PC-9 (cell line): ENCODE measurements at regions not wholly inside any gene's neighbourhood (a gene's known extent, or its start where the extent isn't known, plus 50 kb on each side); places are given as distances from the start of the nearest gene placed in this dataset.

Experiments
- BruUV-seq: library from RNA; stranded (reverse); fragments of 400-500 nt; replicated peaks from 2 replicates; lab custom pipeline; 2021; lab: Mats Ljungman, UMichigan
- CTCF ChIA-PET: fragments of 300-600 bp; sonication (Branson Sonifier 250); formaldehyde crosslinking; loops from one replicate; lab custom pipeline; 2022; ENCODE audit warnings: antibody characterized with exemption; lab: Charles Lee
- POLR2A ChIA-PET: fragments of 300-600 bp; sonication (Branson Sonifier 250); formaldehyde crosslinking; loops from one replicate; lab custom pipeline; 2022; ENCODE audit warnings: antibody characterized with exemption; ENCODE audit not compliant: unreplicated experiment; lab: Charles Lee
- DNase-seq, 2 experiments: peaks; one replicate each; pipeline versions ENCODE4 v3.0.0 to v3.0.0-alpha.2; 2015 to 2022; ENCODE audit warnings: mixed read lengths in 1 of 2
- H2AFZ ChIP-seq: fragments of 200-600 bp; sonication (generic); 2 replicates; pipeline ENCODE4 v1.8.1; 2017; ENCODE audit warnings: antibody characterized with exemption
- H3F3A ChIP-seq: fragments of 200-600 bp; sonication (generic); 2 replicates; pipeline ENCODE4 v1.8.1; 2017; ENCODE audit warnings: antibody characterized with exemption, mild to moderate bottlenecking, low read depth; ENCODE audit not compliant: insufficient read depth
- H3K27ac ChIP-seq: fragments of 200-600 bp; sonication (generic); 2 replicates; pipeline ENCODE4 v1.6.1; 2016; ENCODE audit warnings: mixed run types
- H3K27me3 ChIP-seq: fragments of 200-600 bp; sonication (generic); 2 replicates; pipeline ENCODE4 v1.6.1; 2016; ENCODE audit warnings: low read depth, mixed run types; ENCODE audit not compliant: insufficient read depth
- H3K36me3 ChIP-seq: fragments of 200-600 bp; sonication (generic); 2 replicates; pipeline ENCODE4 v1.6.1; 2016; ENCODE audit warnings: low read depth, mixed run types
- H3K4me1 ChIP-seq: fragments of 200-600 bp; sonication (generic); replicated peaks from 2 replicates; pipeline ENCODE4 v1.6.1; 2016; ENCODE audit warnings: mixed run types; ENCODE audit not compliant: insufficient read depth
- H3K4me2 ChIP-seq: fragments of 200-600 bp; sonication (generic); 2 replicates; pipeline ENCODE4 v1.6.1; 2017; ENCODE audit warnings: mixed run types
- H3K4me3 ChIP-seq: fragments of 200-600 bp; sonication (generic); 2 replicates; pipeline ENCODE4 v1.6.1; 2016; ENCODE audit warnings: mixed run types
- H3K79me2 ChIP-seq: fragments of 200-600 bp; sonication (generic); 2 replicates; pipeline ENCODE4 v1.6.1; 2017; ENCODE audit warnings: low read depth, mixed run types
- H3K9me2 ChIP-seq: fragments of 200-600 bp; sonication (generic); 2 replicates; pipeline ENCODE4 v1.8.1; 2017; ENCODE audit warnings: mild to moderate bottlenecking; ENCODE audit not compliant: insufficient read depth
- H3K9me3 ChIP-seq: fragments of 200-600 bp; sonication (generic); 2 replicates; pipeline ENCODE4 v1.8.1; 2016; ENCODE audit warnings: low read depth; ENCODE audit not compliant: insufficient read depth
- H4K20me1 ChIP-seq: fragments of 200-600 bp; sonication (generic); 2 replicates; pipeline ENCODE4 v1.8.1; 2017; ENCODE audit not compliant: insufficient read depth
- EZH2 ChIP-seq: fragments of 200-600 bp; sonication (generic); IDR thresholded peaks from 2 replicates; pipeline ENCODE4 v1.8.0; 2017; ENCODE audit warnings: antibody characterized with exemption, low read depth
- intact Hi-C: fragments of 100-400 bp; cut with micrococcal nuclease; formaldehyde crosslinking; loops from one replicate; pipeline ENCODE4 v1.10.0; 2022; ENCODE audit not compliant: unreplicated experiment
- TF ChIP-seq, protein P1 (sequence below): fragments of 200-600 bp; sonication (generic); conservative IDR thresholded peaks from 2 replicates; pipeline ENCODE4 v1.6.1; 2017; ENCODE audit warnings: mixed run types, antibody characterized with exemption, mild to moderate bottlenecking, moderate library complexity

- no peak overlapping the region for H3K27ac ChIP-seq
- CTCF ChIA-PET, result no interaction called here
- POLR2A ChIA-PET, result no interaction called here
- no peak for DNase-seq
- H3F3A ChIP-seq, result no peaks in the 10 kb centered on the region
- H2AFZ ChIP-seq, result no peak overlapping the region
- no peaks in the 10 kb centered on the region for H3K4me1 ChIP-seq
- no peaks in the 10 kb centered on the region for H3K9me2 ChIP-seq
- no peaks in the 10 kb centered on the region for H3K36me3 ChIP-seq
- H3K27me3 ChIP-seq, result no peaks in the 10 kb centered on the region
- TF ChIP-seq EZH2, result no peak
- TF ChIP-seq, protein P1, sequence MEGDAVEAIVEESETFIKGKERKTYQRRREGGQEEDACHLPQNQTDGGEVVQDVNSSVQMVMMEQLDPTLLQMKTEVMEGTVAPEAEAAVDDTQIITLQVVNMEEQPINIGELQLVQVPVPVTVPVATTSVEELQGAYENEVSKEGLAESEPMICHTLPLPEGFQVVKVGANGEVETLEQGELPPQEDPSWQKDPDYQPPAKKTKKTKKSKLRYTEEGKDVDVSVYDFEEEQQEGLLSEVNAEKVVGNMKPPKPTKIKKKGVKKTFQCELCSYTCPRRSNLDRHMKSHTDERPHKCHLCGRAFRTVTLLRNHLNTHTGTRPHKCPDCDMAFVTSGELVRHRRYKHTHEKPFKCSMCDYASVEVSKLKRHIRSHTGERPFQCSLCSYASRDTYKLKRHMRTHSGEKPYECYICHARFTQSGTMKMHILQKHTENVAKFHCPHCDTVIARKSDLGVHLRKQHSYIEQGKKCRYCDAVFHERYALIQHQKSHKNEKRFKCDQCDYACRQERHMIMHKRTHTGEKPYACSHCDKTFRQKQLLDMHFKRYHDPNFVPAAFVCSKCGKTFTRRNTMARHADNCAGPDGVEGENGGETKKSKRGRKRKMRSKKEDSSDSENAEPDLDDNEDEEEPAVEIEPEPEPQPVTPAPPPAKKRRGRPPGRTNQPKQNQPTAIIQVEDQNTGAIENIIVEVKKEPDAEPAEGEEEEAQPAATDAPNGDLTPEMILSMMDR, result no peak
- no peak overlapping the region for H3K4me3 ChIP-seq
- BruUV-seq, result no TSS peak
- no peak overlapping the region for H3K4me2 ChIP-seq
- no peaks in the 10 kb centered on the region for H3K9me3 ChIP-seq
- H3K79me2 ChIP-seq, result no peaks in the 10 kb centered on the region
- H4K20me1 ChIP-seq, result no peaks in the 10 kb centered on the region
- intact Hi-C loops, result no loop called here
Measured at GRCh38 chr2:196370381-196370780, 199.0 kb upstream of the STK17B start.

DNA sequence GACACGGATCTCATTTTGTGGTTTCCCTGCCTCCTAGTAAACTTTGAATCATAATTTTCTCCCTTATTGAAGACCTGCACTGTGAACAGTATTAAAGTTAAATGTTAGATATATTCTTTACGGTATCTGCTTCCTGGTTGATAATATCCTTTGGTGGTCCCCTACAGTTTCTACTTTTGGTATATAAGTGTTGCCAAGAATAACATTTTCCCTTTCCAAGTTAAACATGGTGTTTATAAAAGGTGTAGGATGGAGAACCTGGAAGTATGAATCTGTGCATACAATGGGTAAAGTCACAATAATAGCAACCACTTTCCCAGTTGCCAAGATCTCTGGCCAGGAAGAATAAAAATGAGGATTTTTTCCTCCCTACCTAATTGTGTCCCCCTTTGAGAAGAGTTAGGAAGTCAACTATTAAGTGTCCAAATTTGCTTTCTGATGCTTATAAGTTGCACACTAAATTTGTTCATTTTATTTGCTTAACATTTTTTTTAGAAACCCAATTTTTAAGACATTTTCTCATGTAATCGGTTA lies 201.0 kb upstream of the STK17B start:
- ChIA-PET CTCF (no interaction called here), POLR2A (no interaction called here)
- no peaks in the 10 kb centered on the region for H4K20me1 ChIP-seq
- DNase-seq, result no peak
- no peaks in the 10 kb centered on the region for H3F3A ChIP-seq
- intact Hi-C loops, result no loop called here
- no peaks in the 10 kb centered on the region for H3K9me3 ChIP-seq
- H3K79me2 ChIP-seq, result no peaks in the 10 kb centered on the region
- no peak overlapping the region for H3K4me3 ChIP-seq
- TF ChIP-seq, protein P1, result no peak
- TF ChIP-seq EZH2, result no peak
- H3K9me2 ChIP-seq, result no peaks in the 10 kb centered on the region
- H3K4me2 ChIP-seq, result no peak overlapping the region
- H3K36me3 ChIP-seq, result no peaks in the 10 kb centered on the region
- no peak overlapping the region for H3K27ac ChIP-seq
- H3K27me3 ChIP-seq, result no peaks in the 10 kb centered on the region
- no peaks in the 10 kb centered on the region for H3K4me1 ChIP-seq
- no TSS peak for BruUV-seq
- no peak overlapping the region for H2AFZ ChIP-seq

DNA sequence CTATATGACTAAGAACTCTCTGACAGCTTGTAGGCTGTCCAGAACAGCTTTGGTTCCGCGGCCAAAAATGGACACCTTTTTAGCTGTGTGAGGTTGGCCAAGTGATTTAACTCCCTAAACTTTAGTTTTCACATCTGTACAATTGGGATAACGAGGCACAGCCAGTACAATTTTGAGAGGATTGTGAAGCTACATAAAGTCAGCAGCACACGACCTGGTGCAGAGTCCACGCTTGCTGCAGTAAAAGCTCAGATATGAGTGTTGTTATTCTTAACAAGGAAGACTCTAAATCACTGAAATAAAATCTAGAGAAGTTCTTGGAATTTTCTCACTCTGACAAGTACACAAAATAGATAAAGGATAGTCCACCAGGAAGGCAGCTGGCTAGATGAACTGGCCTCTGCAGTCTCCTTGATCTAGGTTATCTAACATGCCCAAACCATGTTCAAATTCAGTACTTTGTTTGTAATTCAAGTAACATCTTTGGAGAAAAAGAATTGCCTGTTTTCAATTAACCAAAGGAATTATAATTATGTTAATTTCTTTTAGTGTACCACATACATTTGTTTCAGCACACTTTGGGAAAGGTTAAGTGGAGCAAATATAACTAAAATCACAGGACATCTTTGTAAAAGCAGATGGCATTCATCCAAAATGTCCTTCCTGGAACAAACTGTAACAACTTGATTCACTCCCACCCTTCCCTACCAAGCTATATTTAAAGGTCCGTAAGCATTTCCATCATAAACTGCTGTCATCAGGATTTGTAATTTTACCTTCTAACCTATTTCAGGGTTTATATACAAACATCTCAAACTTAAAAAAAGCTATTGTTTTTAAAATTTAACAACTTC lies 201.7 kb upstream of the STK17B start:
- CTCF ChIA-PET, result no interaction called here
- H4K20me1 ChIP-seq, result no peaks in the 10 kb centered on the region
- intact Hi-C loops, result no loop called here

More for the DNA sequence above, 201.7 kb upstream of the STK17B start:
- Histone ChIP-seq H3K4me2 (no peak overlapping the region), H3K79me2 (no peaks in the 10 kb centered on the region), H3K27ac (no peak overlapping the region), H3K9me3 (no peaks in the 10 kb centered on the region), H3K27me3 (no peaks in the 10 kb centered on the region), H2AFZ (no peak overlapping the region), H3K4me1 (no peaks in the 10 kb centered on the region), H3F3A (no peaks in the 10 kb centered on the region), H3K9me2 (no peaks in the 10 kb centered on the region), H3K36me3 (no peaks in the 10 kb centered on the region), H3K4me3 (no peak overlapping the region)
- POLR2A ChIA-PET, result no interaction called here
- BruUV-seq, result no TSS peak
- no peak for TF ChIP-seq EZH2
- TF ChIP-seq, protein P1, result no peak
- no peak for DNase-seq
